ENCODE measurements at regions not wholly inside any gene's neighbourhood (a gene's known extent, or its start where the extent isn't known, plus 50 kb on each side); places are given as distances from the start of the nearest gene placed in this dataset.

GRCh38 chr5:61246768-61247307 lies 84.6 kb upstream of the SMIM15 start:
- TF ChIP-seq, protein P1, sequence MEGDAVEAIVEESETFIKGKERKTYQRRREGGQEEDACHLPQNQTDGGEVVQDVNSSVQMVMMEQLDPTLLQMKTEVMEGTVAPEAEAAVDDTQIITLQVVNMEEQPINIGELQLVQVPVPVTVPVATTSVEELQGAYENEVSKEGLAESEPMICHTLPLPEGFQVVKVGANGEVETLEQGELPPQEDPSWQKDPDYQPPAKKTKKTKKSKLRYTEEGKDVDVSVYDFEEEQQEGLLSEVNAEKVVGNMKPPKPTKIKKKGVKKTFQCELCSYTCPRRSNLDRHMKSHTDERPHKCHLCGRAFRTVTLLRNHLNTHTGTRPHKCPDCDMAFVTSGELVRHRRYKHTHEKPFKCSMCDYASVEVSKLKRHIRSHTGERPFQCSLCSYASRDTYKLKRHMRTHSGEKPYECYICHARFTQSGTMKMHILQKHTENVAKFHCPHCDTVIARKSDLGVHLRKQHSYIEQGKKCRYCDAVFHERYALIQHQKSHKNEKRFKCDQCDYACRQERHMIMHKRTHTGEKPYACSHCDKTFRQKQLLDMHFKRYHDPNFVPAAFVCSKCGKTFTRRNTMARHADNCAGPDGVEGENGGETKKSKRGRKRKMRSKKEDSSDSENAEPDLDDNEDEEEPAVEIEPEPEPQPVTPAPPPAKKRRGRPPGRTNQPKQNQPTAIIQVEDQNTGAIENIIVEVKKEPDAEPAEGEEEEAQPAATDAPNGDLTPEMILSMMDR (IDR thresholded peaks at IDR 0.05; ENCODE audit: unreplicated experiment), result no peak
- Mint-ChIP-seq H3K9me3 (ENCODE audit: low read depth, unreplicated experiment) (peaks cover 3% of the 10 kb centered on the region), H3K27me3 (ENCODE audit: unreplicated experiment) (no peaks in the 10 kb centered on the region), H3K36me3 (ENCODE audit: insufficient read depth, unreplicated experiment) (no peaks in the 10 kb centered on the region), H3K4me3 (ENCODE audit: low read depth, unreplicated experiment) (no peak overlapping the region), H3K4me1 (ENCODE audit: low read depth, unreplicated experiment) (peaks cover 23% of the 10 kb centered on the region), H3K27ac (ENCODE audit: unreplicated experiment) (peak overlapping the region; percentile 19)
- intact Hi-C loops (cut with micrococcal nuclease; ENCODE audit: unreplicated experiment), result loop anchor here (2.0 kb wide), 1 partner anchor 46 kb away; no protein-coding TSS in a partner anchor
- CTCF ChIA-PET, result no interaction called here
- DNase-seq, result no peak
- BruUV-seq (replicated peaks), result no TSS peak

GRCh38 chr5:61251874-61252642 lies 80.0 kb upstream of the ZSWIM6 start:
- TF ChIP-seq, protein P1 (IDR thresholded peaks at IDR 0.05; ENCODE audit: unreplicated experiment), result no peak
- Mint-ChIP-seq H3K36me3 (ENCODE audit: insufficient read depth, unreplicated experiment) (peaks cover 8% of the 10 kb centered on the region), H3K4me3 (ENCODE audit: low read depth, unreplicated experiment) (no peak overlapping the region), H3K27ac (ENCODE audit: unreplicated experiment) (peak overlapping the region; percentile 69), H3K9me3 (ENCODE audit: low read depth, unreplicated experiment) (peaks cover 3% of the 10 kb centered on the region), H3K27me3 (ENCODE audit: unreplicated experiment) (no peaks in the 10 kb centered on the region), H3K4me1 (ENCODE audit: low read depth, unreplicated experiment) (peaks cover 53% of the 10 kb centered on the region)
- no TSS peak for BruUV-seq (replicated peaks)
- DNase-seq, result no peak
- intact Hi-C loops (cut with micrococcal nuclease; ENCODE audit: unreplicated experiment), result loop anchor here (10.0 kb wide), 1 partner anchor 197 kb away; no protein-coding TSS in a partner anchor
- CTCF ChIA-PET, result interaction anchor here (2.3 kb wide), 1 partner anchor 79 kb away, joined by 4 read pairs; no protein-coding TSS in a partner anchor

DNA sequence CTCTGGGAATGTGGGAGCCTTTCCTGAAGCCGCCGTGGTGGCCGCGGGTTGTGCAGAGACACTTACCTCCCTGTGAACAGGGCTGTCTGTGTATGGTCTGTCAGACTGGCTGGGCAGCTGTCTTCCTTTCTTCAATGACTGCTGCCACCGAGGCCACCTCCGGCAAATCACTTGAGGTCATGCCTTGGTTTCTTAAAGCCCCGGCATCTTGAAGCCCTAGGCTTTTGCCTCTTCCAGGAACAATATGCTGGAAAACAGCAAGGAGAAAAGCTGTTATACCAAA lies 79.5 kb upstream of the ZSWIM6 start:
- peaks cover 3% of the 10 kb centered on the region for H3K9me3 Mint-ChIP-seq (ENCODE audit: low read depth, unreplicated experiment)
- intact Hi-C loops (cut with micrococcal nuclease; ENCODE audit: unreplicated experiment), result loop anchor here (10.0 kb wide), 1 partner anchor 198 kb away; no protein-coding TSS in a partner anchor
- H3K36me3 Mint-ChIP-seq (ENCODE audit: insufficient read depth, unreplicated experiment), result peaks cover 8% of the 10 kb centered on the region
- no peak overlapping the region for H3K4me3 Mint-ChIP-seq (ENCODE audit: low read depth, unreplicated experiment)
- CTCF ChIA-PET, result interaction anchor here (0.6 to 2.3 kb wide), 3 partner anchors 78 to 1529 kb away, joined by 3 to 4 read pairs (median 3); no protein-coding TSS in a partner anchor
- no peaks in the 10 kb centered on the region for H3K27me3 Mint-ChIP-seq (ENCODE audit: unreplicated experiment)
- peak overlapping the region; percentile 69 for H3K27ac Mint-ChIP-seq (ENCODE audit: unreplicated experiment)
- TF ChIP-seq, protein P1 (IDR thresholded peaks at IDR 0.05; ENCODE audit: unreplicated experiment), result no peak
- H3K4me1 Mint-ChIP-seq (ENCODE audit: low read depth, unreplicated experiment), result peaks cover 53% of the 10 kb centered on the region
- no peak for DNase-seq
- no TSS peak for BruUV-seq (replicated peaks)

DNA sequence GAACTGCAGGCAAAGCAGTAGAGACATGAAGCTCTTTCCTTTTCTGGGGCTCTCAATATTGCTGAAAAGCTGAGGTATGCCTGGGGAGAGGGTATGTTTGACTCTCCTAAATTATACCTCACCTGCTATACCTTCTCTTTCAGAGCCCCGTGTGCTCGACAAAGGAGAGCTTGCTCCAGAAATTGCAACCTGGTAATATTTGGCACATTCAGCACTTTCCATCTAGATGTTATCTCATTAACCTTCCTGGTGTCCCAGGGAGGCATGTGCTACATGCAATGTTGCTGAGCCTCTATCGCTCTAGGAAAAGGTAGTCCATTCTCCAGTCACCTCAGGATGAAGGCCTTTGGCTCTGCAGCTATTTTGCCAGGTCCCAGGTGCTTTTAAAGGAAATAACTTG lies 78.5 kb upstream of the ZSWIM6 start:
- H3K27me3 Mint-ChIP-seq (ENCODE audit: unreplicated experiment), result no peaks in the 10 kb centered on the region
- intact Hi-C loops (cut with micrococcal nuclease; ENCODE audit: unreplicated experiment), result loop anchor here (10.0 kb wide), 1 partner anchor 199 kb away; no protein-coding TSS in a partner anchor
- peaks cover 8% of the 10 kb centered on the region for H3K36me3 Mint-ChIP-seq (ENCODE audit: insufficient read depth, unreplicated experiment)
- no TSS peak for BruUV-seq (replicated peaks)
- CTCF ChIA-PET, result interaction anchor here (0.7 to 2.3 kb wide), 4 partner anchors 22 to 1530 kb away, joined by 3 to 10 read pairs (median 4); no protein-coding TSS in a partner anchor
- DNase-seq, result no peak
- H3K9me3 Mint-ChIP-seq (ENCODE audit: low read depth, unreplicated experiment), result peaks cover 3% of the 10 kb centered on the region
- TF ChIP-seq, protein P1 (IDR thresholded peaks at IDR 0.05; ENCODE audit: unreplicated experiment), result no peak
- H3K4me1 Mint-ChIP-seq (ENCODE audit: low read depth, unreplicated experiment), result peaks cover 53% of the 10 kb centered on the region
- no peak overlapping the region for H3K27ac Mint-ChIP-seq (ENCODE audit: unreplicated experiment)
- no peak overlapping the region for H3K4me3 Mint-ChIP-seq (ENCODE audit: low read depth, unreplicated experiment)

Measured in Calu3 (cell line).